GM21717 (cell line): ENCODE measurements at regions not wholly inside any gene's neighbourhood (a gene's known extent, or its start where the extent isn't known, plus 50 kb on each side); places are given as distances from the start of the nearest gene placed in this dataset.

Source experiments
- ATAC-seq: cut with Tn5 transposase; IDR thresholded peaks from one replicate; pipeline ENCODE4 v1.9.1; 2021; ENCODE audit warnings: mild to moderate bottlenecking, moderate library complexity; ENCODE audit not compliant: unreplicated experiment

- ATAC-seq, result no peak
These were observed 336.4 kb upstream of the SLIT2 start for GRCh38 chr4:19915276-19915675.

GRCh38 chr4:19913650-19914049 lies 338.1 kb upstream of the SLIT2 start:
- no peak for ATAC-seq

GRCh38 chr4:19910861-19911525 lies 340.7 kb upstream of the SLIT2 start:
- no peak for ATAC-seq

- ATAC-seq, result no peak
These were observed 346.7 kb upstream of the SLIT2 start for GRCh38 chr4:19905024-19905423.

- no peak for ATAC-seq
These were observed 363.1 kb upstream of the SLIT2 start for GRCh38 chr4:19888587-19888986.

- ATAC-seq, result no peak
These were observed 367.9 kb upstream of the SLIT2 start for GRCh38 chr4:19883841-19884240.

GRCh38 chr4:19880206-19880605 lies 371.5 kb upstream of the SLIT2 start:
- no peak for ATAC-seq

- no peak for ATAC-seq
These were observed 372.4 kb upstream of the SLIT2 start for GRCh38 chr4:19879330-19879729.

- ATAC-seq, result no peak
These were observed 393.7 kb upstream of the SLIT2 start for GRCh38 chr4:19857991-19858390.

GRCh38 chr4:19857380-19857779 lies 394.3 kb upstream of the SLIT2 start:
- no peak for ATAC-seq

- no peak for ATAC-seq
These were observed 400.8 kb upstream of the SLIT2 start for GRCh38 chr4:19850909-19851308.

GRCh38 chr4:19844446-19844845 lies 407.3 kb upstream of the SLIT2 start:
- ATAC-seq, result no peak

GRCh38 chr4:19842471-19842870 lies 409.2 kb upstream of the SLIT2 start:
- no peak for ATAC-seq

- no peak for ATAC-seq
These were observed 412.8 kb upstream of the SLIT2 start for GRCh38 chr4:19838858-19839257.

- no peak for ATAC-seq
These were observed 416.3 kb upstream of the SLIT2 start for GRCh38 chr4:19835429-19835828.

- no peak for ATAC-seq
These were observed 419.3 kb upstream of the SLIT2 start for GRCh38 chr4:19832411-19832810.

GRCh38 chr4:19831644-19832285 lies 419.9 kb upstream of the SLIT2 start:
- no peak for ATAC-seq

GRCh38 chr4:19829101-19829500 lies 422.6 kb upstream of the SLIT2 start:
- ATAC-seq, result no peak

GRCh38 chr4:19823781-19824180 lies 427.9 kb upstream of the SLIT2 start:
- no peak for ATAC-seq

GRCh38 chr4:19819737-19820136 lies 432.0 kb upstream of the SLIT2 start:
- no peak for ATAC-seq

GRCh38 chr4:19809989-19810388 lies 441.7 kb upstream of the SLIT2 start:
- ATAC-seq, result no peak

- no peak for ATAC-seq
These were observed 444.2 kb upstream of the SLIT2 start for GRCh38 chr4:19807505-19807904.

GRCh38 chr4:19806865-19807264 lies 444.8 kb upstream of the SLIT2 start:
- no peak for ATAC-seq
